Neural progenitor cell (in vitro differentiated cells): ENCODE measurements at regions not wholly inside any gene's neighbourhood (a gene's known extent, or its start where the extent isn't known, plus 50 kb on each side); places are given as distances from the start of the nearest gene placed in this dataset.

Source experiments
- DNase-seq: peaks from one replicate; pipeline ENCODE4 v3.0.0-alpha.2; 2016; ENCODE audit warnings: low spot score
- H2AFZ ChIP-seq: fragments of 200-600 bp; sonication (generic); replicated peaks from 2 replicates; pipeline ENCODE4 v1.6.1; 2016; ENCODE audit warnings: antibody characterized with exemption
- H3F3A ChIP-seq: fragments of 200-600 bp; sonication (generic); 2 replicates; pipeline ENCODE4 v1.6.1; 2016; ENCODE audit warnings: antibody characterized with exemption, low read depth
- H3K27ac ChIP-seq: fragments of 200-600 bp; sonication (generic); 2 replicates; pipeline ENCODE4 v1.5.1; 2016; ENCODE audit warnings: mild to moderate bottlenecking
- H3K27me3 ChIP-seq: fragments of 200-600 bp; sonication (generic); 2 replicates; pipeline ENCODE4 v1.6.1; 2016; ENCODE audit warnings: mild to moderate bottlenecking, moderate library complexity
- H3K36me3 ChIP-seq: fragments of 200-600 bp; sonication (generic); 2 replicates; pipeline ENCODE4 v1.5.1; 2016
- H3K4me1 ChIP-seq: fragments of 200-600 bp; sonication (generic); 2 replicates; pipeline ENCODE4 v1.6.1; 2016; ENCODE audit warnings: mixed run types
- H3K4me2 ChIP-seq: fragments of 200-600 bp; sonication (generic); 2 replicates; pipeline ENCODE4 v1.6.1; 2016
- H3K4me3 ChIP-seq: fragments of 200-600 bp; sonication (generic); 2 replicates; pipeline ENCODE4 v1.5.1; 2016
- H3K79me2 ChIP-seq: fragments of 200-600 bp; sonication (generic); 2 replicates; pipeline ENCODE4 v1.6.1; 2016; ENCODE audit warnings: low read depth
- H3K9ac ChIP-seq: fragments of 200-600 bp; sonication (generic); 2 replicates; pipeline ENCODE4 v1.6.1; 2016
- H3K9me3 ChIP-seq: fragments of 200-600 bp; sonication (generic); 2 replicates; pipeline ENCODE4 v1.5.1; 2016; ENCODE audit warnings: low read depth
- H4K20me1 ChIP-seq: fragments of 200-600 bp; sonication (generic); 2 replicates; pipeline ENCODE4 v1.6.1; 2016; ENCODE audit warnings: low read depth
- H3K27ac Mint-ChIP-seq: 3 replicates; pipeline ENCODE4 v1.8.0; 2021; ENCODE audit warnings: mixed read lengths
- H3K27me3 Mint-ChIP-seq: 2 replicates; pipeline ENCODE4 v1.8.0; 2022; ENCODE audit warnings: low read depth, mild to moderate bottlenecking, inconsistent platforms, moderate library complexity, mixed read lengths; ENCODE audit not compliant: insufficient read depth
- H3K36me3 Mint-ChIP-seq: 3 replicates; pipeline ENCODE4 v1.8.0; 2021; ENCODE audit warnings: mixed read lengths
- H3K4me1 Mint-ChIP-seq: 3 replicates; pipeline ENCODE4 v1.8.0; 2021; ENCODE audit warnings: mixed read lengths
- H3K4me3 Mint-ChIP-seq: 3 replicates; pipeline ENCODE4 v1.8.0; 2021; ENCODE audit warnings: mild to moderate bottlenecking, moderate library complexity, mixed read lengths
- H3K9me3 Mint-ChIP-seq: 3 replicates; pipeline ENCODE4 v1.8.0; 2020; ENCODE audit warnings: mixed read lengths
- CTCF ChIP-seq: fragments of 200-600 bp; sonication (generic); IDR thresholded peaks from 2 replicates; pipeline ENCODE4 v1.5.1; 2017; ENCODE audit warnings: antibody characterized with exemption, mild to moderate bottlenecking
- EZH2 ChIP-seq: fragments of 200-600 bp; sonication (generic); IDR thresholded peaks from 2 replicates; pipeline ENCODE4 v1.6.1; 2017; ENCODE audit warnings: antibody characterized with exemption, mild to moderate bottlenecking, moderate library complexity
- EZH2phosphoT487 ChIP-seq: fragments of 200-600 bp; sonication (generic); IDR thresholded peaks from 2 replicates; pipeline ENCODE4 v1.6.1; 2017; ENCODE audit warnings: antibody characterized with exemption

GRCh38 chr16:55012362-55012761 lies 81.7 kb downstream of the IRX5 start:
- H3K36me3 ChIP-seq, result no peaks in the 10 kb centered on the region
- no peaks in the 10 kb centered on the region for H4K20me1 ChIP-seq
- H3K9ac ChIP-seq, result no peak overlapping the region
- Mint-ChIP-seq H3K4me1 (no peaks in the 10 kb centered on the region), H3K4me3 (no peak overlapping the region), H3K27ac (no peak overlapping the region), H3K36me3 (no peaks in the 10 kb centered on the region), H3K27me3 (peaks cover 6% of the 10 kb centered on the region), H3K9me3 (peaks cover 2% of the 10 kb centered on the region)
- no peaks in the 10 kb centered on the region for H3K4me1 ChIP-seq
- H2AFZ ChIP-seq, result no peak overlapping the region
- H3K4me2 ChIP-seq, result no peak overlapping the region
- H3K27me3 ChIP-seq, result no peaks in the 10 kb centered on the region
- DNase-seq, result no peak
- no peaks in the 10 kb centered on the region for H3K79me2 ChIP-seq
- TF ChIP-seq EZH2 (no peak), EZH2phosphoT487 (no peak), CTCF (no peak)
- no peaks in the 10 kb centered on the region for H3F3A ChIP-seq
- no peak overlapping the region for H3K27ac ChIP-seq
- no peaks in the 10 kb centered on the region for H3K9me3 ChIP-seq
- H3K4me3 ChIP-seq, result no peak overlapping the region

- Histone ChIP-seq H3F3A (no peaks in the 10 kb centered on the region), H3K4me3 (no peak overlapping the region), H3K9me3 (no peaks in the 10 kb centered on the region), H3K36me3 (no peaks in the 10 kb centered on the region), H3K27ac (no peak overlapping the region), H3K27me3 (no peaks in the 10 kb centered on the region), H3K79me2 (no peaks in the 10 kb centered on the region), H3K4me1 (no peaks in the 10 kb centered on the region), H3K4me2 (no peak overlapping the region), H3K9ac (no peak overlapping the region), H2AFZ (no peak overlapping the region), H4K20me1 (no peaks in the 10 kb centered on the region)
- DNase-seq, result no peak
- no peaks in the 10 kb centered on the region for H3K36me3 Mint-ChIP-seq
- peaks cover 2% of the 10 kb centered on the region for H3K9me3 Mint-ChIP-seq
- no peak overlapping the region for H3K27ac Mint-ChIP-seq
- peaks cover 6% of the 10 kb centered on the region for H3K27me3 Mint-ChIP-seq
- H3K4me1 Mint-ChIP-seq, result no peaks in the 10 kb centered on the region
- no peak for TF ChIP-seq EZH2
- TF ChIP-seq CTCF, result no peak
- no peak for TF ChIP-seq EZH2phosphoT487
- H3K4me3 Mint-ChIP-seq, result no peak overlapping the region
Observed at GRCh38 chr16:55012793-55013192, 82.1 kb downstream of the IRX5 start.

GRCh38 chr16:55014022-55014421 lies 83.4 kb downstream of the IRX5 start:
- H3K4me2 ChIP-seq, result no peak overlapping the region

More at GRCh38 chr16:55014022-55014421, 83.4 kb downstream of the IRX5 start:
- H3K79me2 ChIP-seq, result no peaks in the 10 kb centered on the region
- H3K9me3 Mint-ChIP-seq, result peaks cover 2% of the 10 kb centered on the region
- no peak overlapping the region for H3K4me3 ChIP-seq
- no peak overlapping the region for H2AFZ ChIP-seq
- no peaks in the 10 kb centered on the region for H3K36me3 ChIP-seq
- H3K9ac ChIP-seq, result no peak overlapping the region
- no peak for TF ChIP-seq CTCF
- TF ChIP-seq EZH2, result no peak
- TF ChIP-seq EZH2phosphoT487, result no peak
- no peak overlapping the region for H3K27ac ChIP-seq
- no peak overlapping the region for H3K4me3 Mint-ChIP-seq
- no peak for DNase-seq
- no peaks in the 10 kb centered on the region for H4K20me1 ChIP-seq
- H3K27me3 ChIP-seq, result no peaks in the 10 kb centered on the region
- no peaks in the 10 kb centered on the region for H3K4me1 Mint-ChIP-seq
- H3K4me1 ChIP-seq, result no peaks in the 10 kb centered on the region
- no peaks in the 10 kb centered on the region for H3K9me3 ChIP-seq
- H3K27me3 Mint-ChIP-seq, result peaks cover 8% of the 10 kb centered on the region
- no peaks in the 10 kb centered on the region for H3K36me3 Mint-ChIP-seq
- no peaks in the 10 kb centered on the region for H3F3A ChIP-seq
- H3K27ac Mint-ChIP-seq, result no peak overlapping the region
